ENCODE measurements at regions not wholly inside any gene's neighbourhood (a gene's known extent, or its start where the extent isn't known, plus 50 kb on each side); places are given as distances from the start of the nearest gene placed in this dataset.
"Not testable (repeated sequence)": the region's sequence is repeated elsewhere in the genome, so short reads cannot be mapped to it uniquely, and the experiment has no call there.

DNA sequence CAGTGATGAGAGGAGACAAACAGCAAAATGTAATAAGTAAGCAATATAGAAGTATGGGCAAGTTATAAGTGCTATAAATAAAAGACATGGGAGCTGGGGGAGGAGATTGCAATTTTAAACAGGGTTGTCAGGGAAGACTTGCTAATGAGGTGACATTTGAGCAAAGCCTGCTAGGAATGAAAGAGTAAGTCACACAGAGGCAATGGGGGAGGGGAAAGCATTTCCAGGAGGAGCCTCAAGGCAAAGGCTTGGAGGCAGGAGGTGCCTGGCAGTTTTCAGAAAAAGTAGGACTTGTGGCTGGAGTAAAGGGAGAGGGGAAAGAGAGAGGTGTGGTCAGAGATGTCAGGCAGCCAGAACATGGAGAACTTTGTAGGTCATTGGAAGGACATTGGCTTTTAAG is 124.4 kb upstream of the NMUR2 start:
- no peak for DNase-seq

GRCh38 chr5:152532714-152533113 is 127.6 kb upstream of the NMUR2 start:
- DNase-seq = peak; percentile 42

DNA sequence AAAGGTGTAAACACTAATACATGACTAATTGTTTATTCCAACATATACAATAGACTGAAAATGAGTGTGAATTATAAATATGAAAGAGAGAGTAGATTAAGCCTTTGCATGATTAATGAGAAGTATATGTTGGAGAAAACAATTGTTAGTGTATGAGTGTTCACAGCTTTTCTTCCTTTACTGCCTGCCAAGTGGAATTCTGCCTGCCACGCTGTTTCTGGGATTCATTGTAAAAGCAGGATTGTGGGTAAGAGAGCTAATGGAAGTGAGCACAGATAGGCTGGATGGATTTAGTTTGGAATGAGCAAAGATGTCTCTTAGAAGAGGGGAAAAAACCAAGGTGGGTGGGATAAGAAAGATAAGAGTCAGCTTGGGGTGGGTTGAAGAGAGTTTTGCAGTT is 129.6 kb upstream of the NMUR2 start:
- DNase-seq = no peak

DNA sequence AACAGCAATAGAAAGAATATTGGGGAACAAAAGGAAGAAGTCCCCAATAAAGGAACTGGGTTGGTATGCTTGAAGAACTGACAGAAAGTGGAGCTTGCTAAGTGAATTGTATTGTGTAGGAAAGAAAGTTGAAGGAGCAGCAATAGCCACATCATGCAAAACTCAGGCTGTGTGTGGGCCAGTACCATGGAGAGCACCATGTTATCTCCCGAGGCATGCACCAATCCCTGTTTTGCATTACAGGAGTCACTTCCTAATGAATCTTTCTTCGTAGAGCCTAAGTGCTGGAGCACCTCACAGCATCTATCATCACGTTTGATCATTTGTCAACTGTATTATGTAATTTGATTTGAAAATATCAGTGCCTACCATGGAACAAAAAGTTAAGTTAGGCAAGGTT is 137.7 kb upstream of the NMUR2 start:
- DNase-seq = no peak

- DNase-seq = no peak
Observed at GRCh38 chr5:152546493-152546892, 141.4 kb upstream of the NMUR2 start.

DNA sequence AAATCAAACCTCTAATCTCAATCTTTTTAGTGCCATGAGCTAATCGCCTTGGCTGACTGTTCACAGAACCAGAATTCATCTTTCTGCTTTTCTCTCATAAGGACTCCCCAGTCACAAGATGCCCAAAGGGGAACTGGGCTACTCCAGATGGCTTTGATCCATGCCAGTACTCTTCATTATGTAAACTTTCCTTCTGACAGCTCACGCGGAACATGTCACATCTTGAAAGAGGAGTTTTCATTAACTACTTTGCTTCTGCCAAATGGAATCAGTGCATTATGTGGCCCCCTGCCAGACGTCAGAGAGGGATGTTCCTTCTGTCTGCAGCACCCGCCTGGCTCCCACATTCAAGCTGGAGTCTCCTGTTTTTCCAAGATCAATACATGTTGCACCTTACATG is 142.1 kb upstream of the NMUR2 start:
- DNase-seq = no peak

DNA sequence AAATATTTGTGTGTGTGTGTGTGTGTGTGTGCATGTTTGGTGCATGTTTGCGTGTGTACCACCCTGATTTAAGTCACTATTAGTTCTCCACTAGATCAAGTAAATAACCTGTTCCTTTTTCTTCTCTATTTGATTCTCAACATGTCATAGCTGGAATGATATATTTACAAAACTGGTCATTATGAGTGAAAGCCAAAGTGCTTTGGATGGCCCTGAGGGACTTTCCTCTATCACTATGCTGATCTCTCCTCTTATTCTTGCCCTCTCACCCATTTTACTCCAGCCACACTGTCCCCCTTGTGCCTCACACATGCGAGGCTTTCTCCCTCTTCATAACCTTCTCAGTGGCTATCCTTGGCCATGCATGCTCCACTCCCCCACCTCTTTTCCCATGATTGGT is 144.6 kb upstream of the NMUR2 start:
- DNase-seq = no peak

DNA sequence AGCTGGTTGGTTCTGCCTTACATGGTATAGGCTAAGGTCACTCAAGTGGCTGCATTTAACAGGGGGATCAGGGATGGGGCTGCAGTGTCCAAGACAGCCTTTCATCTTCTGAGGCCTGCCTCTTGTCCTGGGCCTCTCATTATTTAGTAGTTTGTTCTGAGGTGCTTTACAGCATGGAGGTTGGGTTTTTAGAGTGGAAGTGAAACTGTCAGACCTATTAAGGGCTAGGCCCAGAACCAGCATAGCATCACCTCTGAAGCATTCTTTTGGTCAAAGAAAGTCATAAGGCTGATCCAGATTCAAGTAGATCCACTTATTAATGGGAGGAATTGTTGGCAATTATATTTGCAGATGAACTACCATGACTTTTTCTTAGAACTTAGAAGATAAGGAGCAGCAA is 146.0 kb upstream of the NMUR2 start:
- no peak for DNase-seq

DNA sequence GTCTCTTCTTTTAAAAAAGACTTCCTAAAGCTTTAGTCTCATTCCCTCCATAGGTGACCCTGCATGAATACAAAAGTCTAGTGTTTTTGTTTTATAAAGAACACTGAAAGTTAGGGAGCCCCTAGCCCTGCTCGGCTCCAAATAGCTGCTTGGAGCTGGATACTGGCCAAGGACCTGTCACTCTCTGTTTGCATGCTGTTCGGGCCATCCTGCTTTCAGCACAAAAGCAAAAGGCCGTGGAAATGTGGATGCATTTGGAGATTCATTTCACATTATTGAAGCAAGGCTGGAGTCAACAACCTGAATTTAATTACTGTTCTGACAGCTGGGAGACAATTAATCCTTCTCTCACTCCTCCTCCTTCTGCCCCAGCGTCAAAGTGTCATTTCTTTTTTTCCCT is 151.7 kb upstream of the NMUR2 start:
- DNase-seq = no peak

GRCh38 chr5:152560512-152561137 is 155.5 kb upstream of the NMUR2 start:
- peak; percentile 48 for DNase-seq

- no peak for DNase-seq
Observed at GRCh38 chr5:152568016-152568415, 162.9 kb upstream of the NMUR2 start.

DNA sequence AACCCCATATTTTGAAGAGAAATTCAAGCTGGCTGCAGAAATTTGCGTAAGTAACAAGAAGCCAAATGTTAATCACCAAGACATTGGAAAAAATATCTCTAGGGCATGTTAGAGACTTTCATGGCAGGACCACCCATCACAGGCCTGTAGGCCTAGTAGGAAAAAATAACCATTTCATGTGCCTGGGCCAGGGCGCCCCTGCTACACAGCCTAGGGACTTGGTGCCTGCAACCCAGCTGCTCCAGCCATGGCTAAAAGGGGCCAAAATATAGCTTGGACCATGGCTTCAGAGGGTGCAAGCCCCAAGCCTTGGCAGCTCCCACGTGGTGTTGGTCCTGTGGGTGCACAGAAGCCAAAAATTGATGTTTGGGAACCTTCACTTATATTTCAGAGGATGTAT is 167.7 kb upstream of the NMUR2 start:
- DNase-seq = no peak

DNA sequence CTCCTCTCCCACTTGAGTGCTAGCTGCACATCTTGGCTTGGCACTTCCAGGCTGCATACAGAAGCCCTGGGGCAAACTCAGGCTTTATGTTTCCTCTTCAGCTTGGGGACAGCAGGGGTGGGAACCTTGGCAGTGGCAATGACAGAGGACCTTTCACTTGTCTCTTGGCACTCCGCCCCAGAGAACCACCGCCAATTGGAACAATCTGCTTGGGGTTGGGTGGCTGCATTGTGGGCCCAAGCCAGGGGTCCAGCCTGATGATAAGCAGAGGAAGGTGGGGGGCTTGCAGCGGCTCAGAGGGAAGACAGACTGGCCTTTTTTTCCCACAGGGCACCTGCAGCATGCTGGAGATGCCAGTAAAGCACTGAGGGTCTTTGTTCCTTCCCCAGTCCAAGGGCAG is 179.0 kb upstream of the NMUR2 start:
- DNase-seq = no peak

DNA sequence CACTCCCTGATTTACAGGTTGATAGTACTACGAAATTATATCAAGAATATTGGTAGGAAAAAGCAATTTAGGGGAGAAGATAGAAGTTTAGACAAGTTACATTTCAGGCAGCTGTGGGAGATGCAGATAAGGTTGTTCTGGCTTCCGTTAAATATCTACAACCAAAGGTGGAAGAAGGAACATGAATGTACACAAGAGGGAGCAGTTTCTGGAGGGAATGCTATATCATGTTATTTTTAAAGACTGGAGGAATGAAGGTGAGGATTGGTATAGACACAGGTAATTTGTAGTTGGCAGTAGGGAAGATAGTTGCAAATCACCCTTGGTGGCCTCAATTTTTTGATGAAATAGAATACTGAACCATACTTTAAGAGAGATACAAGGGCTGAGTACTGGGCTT is 187.3 kb upstream of the NMUR2 start:
- no peak for DNase-seq

DNA sequence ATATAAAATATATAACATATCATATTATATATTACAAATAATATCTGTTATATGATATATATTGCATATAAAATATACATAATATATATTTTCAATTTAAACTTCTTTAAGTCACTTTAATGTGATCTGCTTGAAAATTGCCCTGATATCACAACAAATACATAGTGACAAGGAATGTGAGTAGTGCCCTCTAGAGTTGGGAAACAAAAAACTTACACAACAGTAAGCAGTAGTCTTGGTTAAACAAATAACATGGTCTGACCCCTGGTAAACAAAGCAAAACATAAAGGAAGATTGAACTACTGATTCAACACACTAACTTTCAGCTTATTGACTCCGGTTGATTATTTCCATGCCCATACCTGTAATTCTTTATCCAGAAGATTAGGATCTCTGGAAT is 188.3 kb upstream of the NMUR2 start:
- DNase-seq = no peak

- DNase-seq = no peak
Observed at GRCh38 chr5:152595405-152595804, 190.3 kb upstream of the NMUR2 start.

- no peak for DNase-seq
Observed at GRCh38 chr5:152599096-152599495, 194.0 kb upstream of the NMUR2 start.

- DNase-seq = no peak
Observed at GRCh38 chr5:152601806-152602732, 197.0 kb upstream of the NMUR2 start.

GRCh38 chr5:152606050-152606449 is 201.0 kb upstream of the NMUR2 start:
- DNase-seq = not testable (repeated sequence)

DNA sequence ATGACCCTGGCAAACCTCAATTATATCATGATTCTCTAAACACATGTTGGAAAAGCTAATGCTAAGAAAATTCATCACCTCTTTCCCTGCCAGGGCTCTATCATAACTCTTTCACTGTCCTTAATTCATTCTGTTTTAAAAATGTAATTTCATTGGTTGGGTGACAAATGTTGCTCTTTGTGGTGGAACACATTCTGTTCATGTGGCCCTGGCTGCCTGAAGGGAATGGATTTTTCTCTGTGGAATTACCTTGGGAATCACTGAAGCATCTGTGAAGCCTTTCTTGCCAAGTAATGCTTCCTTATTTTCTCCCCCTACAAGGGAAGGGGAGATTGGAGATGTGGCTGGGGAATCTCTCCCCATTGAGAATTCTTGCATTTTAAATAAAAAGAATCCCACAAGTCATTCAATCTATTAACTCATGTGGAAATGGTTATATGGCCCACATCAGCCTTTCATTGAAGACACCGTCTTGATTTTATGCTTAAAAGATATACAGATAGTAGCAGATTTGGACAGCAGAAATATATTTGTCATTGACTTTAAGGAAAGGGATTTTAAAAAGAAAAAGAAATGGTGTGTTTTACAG is 201.8 kb upstream of the NMUR2 start:
- no peak for DNase-seq

- no peak for DNase-seq
Observed at GRCh38 chr5:152607401-152608160, 202.5 kb upstream of the NMUR2 start.

DNA sequence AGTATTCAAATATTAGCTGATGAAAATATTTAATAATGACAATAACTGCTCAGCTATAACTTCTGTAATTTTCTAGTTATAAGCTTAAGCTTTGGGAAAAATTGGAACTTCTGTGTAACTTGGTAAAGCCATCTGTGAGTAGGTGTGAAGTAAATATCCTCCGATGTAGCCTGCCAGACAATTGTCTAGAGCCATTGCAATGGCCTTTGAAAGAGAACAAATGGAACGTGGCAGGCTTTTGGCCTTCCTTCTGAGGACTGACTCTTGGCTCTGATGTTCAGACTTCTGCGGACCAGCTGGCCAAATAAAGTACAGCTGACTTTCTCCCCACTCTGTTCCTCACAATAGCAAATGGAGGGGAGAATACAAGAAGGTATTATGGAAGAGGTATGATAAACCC is 203.4 kb upstream of the NMUR2 start:
- no peak for DNase-seq

- no peak for DNase-seq
Observed at GRCh38 chr5:152619756-152620155, 214.7 kb upstream of the NMUR2 start.

Data from activated CD4-positive, alpha-beta T cell treated with anti-CD3 and anti-CD28 coated beads, Interleukin-10, Interleukin-2, amounts not matched to agents 100 ng/mL and 50 ng/mL, durations not matched to agents 16 hours and 8 hours (primary cell).